ENCODE measurements at regions not wholly inside any gene's neighbourhood (a gene's known extent, or its start where the extent isn't known, plus 50 kb on each side); places are given as distances from the start of the nearest gene placed in this dataset.

- TF ChIP-seq ZNF274 (IDR thresholded peaks at IDR 0.05; ENCODE audit: low read depth, low read length) = no peak
- TF ChIP-seq SUZ12 (IDR thresholded peaks at IDR 0.05; ENCODE audit: extremely low read depth, insufficient read depth, insufficient read length) = no peak
- TF ChIP-seq YY1 (IDR thresholded peaks at IDR 0.05; ENCODE audit: insufficient read depth, insufficient read length) = no peak
These were observed 864.0 kb downstream of the LRRIQ3 start for GRCh38 chr1:73333847-73334503.

Data from NT2/D1 (cell line).